G401 (cell line): ENCODE measurements at regions not wholly inside any gene's neighbourhood (a gene's known extent, or its start where the extent isn't known, plus 50 kb on each side); places are given as distances from the start of the nearest gene placed in this dataset.

ENCODE experiments used
- DNase-seq: peaks from one replicate; pipeline ENCODE4 v3.0.0-alpha.2; 2015; ENCODE audit warnings: low spot score
- in situ Hi-C: cut with HindIII; loops from 2 replicates; pipeline ENCODE4 v1.10.0; 2016; ENCODE audit warnings: low sequenced_read_pairs, mixed read lengths

GRCh38 chr9:85283421-85283820, 458.3 kb downstream of the AGTPBP1 start:
- in situ Hi-C loops: no loop called here

DNA sequence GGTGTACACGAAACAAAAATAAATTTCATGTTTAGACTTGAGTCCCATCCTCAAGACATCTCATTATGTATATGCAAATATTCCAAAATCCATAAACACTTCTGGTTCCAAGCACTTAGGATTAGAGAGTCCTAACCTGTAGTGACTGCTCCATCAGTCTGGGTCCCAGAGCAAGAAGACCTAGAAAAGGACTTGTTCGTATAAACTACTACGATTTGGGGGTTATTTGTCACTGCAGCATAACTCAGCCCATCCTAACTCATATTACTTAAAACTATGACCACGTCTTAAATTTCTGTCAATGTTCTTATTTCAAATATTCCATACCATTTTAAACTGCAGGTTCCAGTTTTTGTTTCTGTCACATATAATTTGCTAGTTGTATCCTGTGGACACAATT, 463.0 kb downstream of the AGTPBP1 start:
- in situ Hi-C loops: no loop called here

More at GRCh38 chr9:85283421-85283820, 458.3 kb downstream of the AGTPBP1 start:
- no peak for DNase-seq

GRCh38 chr9:85276741-85277140, 465.0 kb downstream of the AGTPBP1 start:
- no peak for DNase-seq
- in situ Hi-C loops: no loop called here

More for the DNA sequence above, 463.0 kb downstream of the AGTPBP1 start:
- no peak for DNase-seq

- in situ Hi-C loops: no loop called here
- DNase-seq: no peak
Measured at GRCh38 chr9:85269811-85270210, 471.9 kb downstream of the AGTPBP1 start.

DNA sequence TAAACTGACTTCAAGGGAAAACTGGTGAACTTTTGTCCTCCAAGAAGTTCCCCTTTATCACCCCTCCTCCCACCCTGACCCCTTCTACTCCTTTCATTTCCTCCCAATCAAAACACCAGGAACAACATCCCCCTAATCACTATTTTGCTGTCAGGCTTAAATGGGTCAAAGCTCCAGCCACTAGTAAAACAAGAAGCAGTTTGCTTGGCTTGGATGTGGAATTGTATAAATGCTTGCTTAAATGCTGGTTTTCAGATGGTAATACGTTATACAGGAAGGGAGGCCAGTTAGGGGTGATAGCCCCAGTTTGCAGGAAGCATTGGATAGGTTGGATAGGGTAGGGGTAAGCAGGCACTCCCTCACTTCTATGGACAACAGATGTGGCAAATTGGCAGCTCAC, 473.6 kb downstream of the AGTPBP1 start:
- DNase-seq: no peak
- in situ Hi-C loops: no loop called here

GRCh38 chr9:85264695-85265094, 477.1 kb downstream of the AGTPBP1 start:
- in situ Hi-C loops: no loop called here
- DNase-seq: no peak

GRCh38 chr9:85263288-85263687, 478.5 kb downstream of the AGTPBP1 start:
- in situ Hi-C loops: no loop called here
- DNase-seq: no peak

GRCh38 chr9:85262333-85262732, 479.4 kb downstream of the AGTPBP1 start:
- no peak for DNase-seq
- in situ Hi-C loops: no loop called here

DNA sequence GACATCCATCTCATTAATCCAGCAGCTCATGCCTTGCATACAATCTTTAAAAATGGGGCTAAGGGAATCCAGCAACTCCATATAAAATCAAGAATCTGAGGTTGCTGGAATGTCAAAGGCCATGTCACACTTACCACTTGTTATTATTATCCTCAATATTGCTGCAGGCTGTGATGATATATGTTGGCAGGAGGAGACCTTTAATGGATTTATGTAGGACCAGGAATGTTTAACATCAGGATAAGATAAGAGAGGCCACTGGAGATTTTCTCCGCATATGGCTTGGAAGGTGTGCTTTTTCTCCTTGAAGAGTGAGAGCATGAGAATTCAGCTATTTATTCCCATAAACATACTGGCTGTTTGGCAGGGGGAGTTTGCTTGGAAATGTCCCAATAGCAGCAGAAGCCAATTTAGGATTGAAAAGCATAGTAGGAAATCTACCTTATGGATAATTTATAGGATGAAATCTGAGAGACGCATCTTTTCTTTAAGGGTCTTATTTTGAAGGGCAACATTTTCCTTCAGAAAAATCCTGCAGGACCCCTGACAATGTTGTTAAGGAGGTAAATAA, 481.4 kb downstream of the AGTPBP1 start:
- no peak for DNase-seq
- in situ Hi-C loops: no loop called here

DNA sequence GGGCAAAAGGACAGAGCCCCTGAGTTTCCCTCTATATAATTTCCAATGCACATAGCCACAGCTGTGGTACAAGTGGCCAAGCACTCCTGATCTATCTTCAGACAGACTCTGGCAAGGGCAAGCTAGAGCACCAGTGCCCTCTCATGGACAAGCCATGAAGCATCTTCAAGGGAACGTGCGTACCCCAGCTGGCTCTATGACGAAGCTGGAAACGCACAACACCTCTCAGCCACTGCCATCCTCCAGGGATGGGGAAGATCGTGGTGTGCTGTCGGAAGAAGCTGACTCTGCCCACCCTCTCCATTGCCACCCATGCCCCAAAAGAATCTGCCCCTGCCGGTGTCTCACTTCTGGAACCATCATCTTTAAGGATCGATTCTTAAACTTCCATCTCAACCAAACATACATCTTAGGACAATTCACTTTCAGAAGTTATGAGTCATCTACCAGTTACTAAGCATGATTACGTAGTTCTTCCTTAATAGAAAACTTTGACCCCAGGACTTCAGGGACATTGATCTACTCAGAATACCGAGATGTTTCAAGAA, 482.9 kb downstream of the AGTPBP1 start:
- in situ Hi-C loops: no loop called here
- DNase-seq: peak; percentile 81

- in situ Hi-C loops: no loop called here
Measured at GRCh38 chr9:85258236-85258635, 483.5 kb downstream of the AGTPBP1 start.

DNA sequence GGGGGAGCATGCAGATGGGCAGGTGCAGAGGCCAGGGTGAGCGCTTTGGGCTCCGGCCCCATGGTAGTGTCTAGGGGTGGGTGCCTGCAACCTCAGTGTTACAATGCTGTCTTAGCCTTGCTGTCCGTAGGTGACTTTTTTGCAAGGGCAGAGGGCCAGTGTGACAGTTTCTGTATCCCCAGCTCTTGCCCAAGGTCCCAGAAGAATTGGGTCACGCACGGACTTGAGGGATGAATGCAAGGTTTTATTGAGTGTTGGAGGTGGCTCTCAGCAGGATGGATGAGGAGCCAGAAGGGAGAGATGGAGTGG, 492.5 kb downstream of the AGTPBP1 start:
- in situ Hi-C loops: no loop called here
- DNase-seq: no peak

More at GRCh38 chr9:85258236-85258635, 483.5 kb downstream of the AGTPBP1 start:
- no peak for DNase-seq

GRCh38 chr9:85248514-85249312, 493.0 kb downstream of the AGTPBP1 start:
- no peak for DNase-seq
- in situ Hi-C loops: no loop called here

- in situ Hi-C loops: no loop called here
- no peak for DNase-seq
Measured at GRCh38 chr9:85246541-85246940, 495.2 kb downstream of the AGTPBP1 start.

DNA sequence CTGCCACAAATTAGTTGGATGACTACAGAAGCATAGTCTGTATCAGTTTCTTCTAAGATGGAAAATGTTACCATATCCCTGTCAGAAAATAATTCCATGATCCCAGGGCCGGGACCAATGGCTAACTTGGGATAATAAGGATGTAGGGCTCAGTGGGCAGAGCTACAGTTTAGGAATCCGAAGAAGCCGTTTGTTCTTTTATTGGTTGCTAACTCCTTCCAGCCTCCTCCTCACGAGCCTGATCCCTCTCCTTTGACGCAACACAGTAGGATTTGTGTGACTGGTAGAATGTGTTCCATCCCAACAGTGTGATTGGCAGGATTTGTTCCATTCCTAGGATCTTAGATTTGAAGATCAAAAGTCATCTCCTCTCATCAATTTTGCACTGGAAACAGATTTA, 496.9 kb downstream of the AGTPBP1 start:
- in situ Hi-C loops: no loop called here
- no peak for DNase-seq

DNA sequence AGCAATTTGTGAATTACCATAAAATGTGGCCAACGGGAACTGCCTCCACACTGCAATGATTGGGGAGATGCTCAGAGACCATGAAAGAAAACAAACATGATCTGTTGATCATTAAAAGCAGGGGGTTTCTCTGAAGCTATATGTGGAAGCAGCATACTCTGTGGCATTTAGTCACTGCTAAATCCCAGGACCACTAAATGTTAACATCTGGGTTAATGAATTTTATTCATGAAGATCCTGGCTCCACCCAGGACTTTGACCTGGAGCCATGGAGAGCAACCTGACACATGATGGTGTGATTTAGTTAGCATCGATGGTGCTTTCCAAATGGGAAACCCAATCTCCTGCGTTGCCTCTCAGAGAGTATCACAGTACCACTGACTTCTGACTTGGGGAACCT, 497.8 kb downstream of the AGTPBP1 start:
- in situ Hi-C loops: no loop called here
- DNase-seq: no peak

DNA sequence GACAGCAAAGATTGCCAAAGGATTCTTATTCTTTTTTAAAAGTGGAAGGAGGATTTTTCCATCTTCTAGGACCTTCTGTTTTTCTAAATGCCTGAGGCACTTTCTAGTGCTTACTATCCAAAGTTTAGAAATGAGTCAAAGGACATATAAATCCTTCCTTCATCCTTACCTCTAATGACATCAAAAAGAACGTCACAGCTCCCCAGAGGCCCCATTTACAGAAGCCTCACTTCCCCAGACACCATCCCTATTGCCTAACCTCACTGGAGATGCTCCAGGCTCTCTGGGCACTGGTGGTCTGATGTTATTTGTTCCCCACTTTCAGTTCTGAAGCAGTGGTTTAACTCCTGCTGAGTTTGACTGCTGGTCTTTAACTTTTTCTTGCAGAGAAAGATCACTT, 504.3 kb downstream of the AGTPBP1 start:
- DNase-seq: no peak
- in situ Hi-C loops: no loop called here

DNA sequence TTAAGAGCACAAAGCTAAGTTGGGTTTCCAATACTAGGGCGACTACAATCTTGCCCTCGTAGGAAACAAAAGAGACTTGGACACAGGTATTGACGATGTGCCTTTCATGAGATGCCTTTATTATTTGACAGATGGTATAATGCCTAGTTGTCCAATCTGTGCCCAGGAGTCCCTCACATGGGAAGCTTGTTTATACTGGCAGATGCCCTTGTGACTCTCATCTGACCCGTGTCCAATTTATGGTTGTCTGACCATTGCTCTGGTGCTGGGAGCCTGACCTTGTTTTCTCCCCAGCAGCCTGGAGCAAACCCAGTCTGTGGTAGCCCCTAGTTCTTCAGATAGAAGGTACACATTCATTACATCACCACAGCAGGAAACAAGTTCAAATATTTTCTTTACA, 511.7 kb downstream of the AGTPBP1 start:
- in situ Hi-C loops: no loop called here
- no peak for DNase-seq

DNA sequence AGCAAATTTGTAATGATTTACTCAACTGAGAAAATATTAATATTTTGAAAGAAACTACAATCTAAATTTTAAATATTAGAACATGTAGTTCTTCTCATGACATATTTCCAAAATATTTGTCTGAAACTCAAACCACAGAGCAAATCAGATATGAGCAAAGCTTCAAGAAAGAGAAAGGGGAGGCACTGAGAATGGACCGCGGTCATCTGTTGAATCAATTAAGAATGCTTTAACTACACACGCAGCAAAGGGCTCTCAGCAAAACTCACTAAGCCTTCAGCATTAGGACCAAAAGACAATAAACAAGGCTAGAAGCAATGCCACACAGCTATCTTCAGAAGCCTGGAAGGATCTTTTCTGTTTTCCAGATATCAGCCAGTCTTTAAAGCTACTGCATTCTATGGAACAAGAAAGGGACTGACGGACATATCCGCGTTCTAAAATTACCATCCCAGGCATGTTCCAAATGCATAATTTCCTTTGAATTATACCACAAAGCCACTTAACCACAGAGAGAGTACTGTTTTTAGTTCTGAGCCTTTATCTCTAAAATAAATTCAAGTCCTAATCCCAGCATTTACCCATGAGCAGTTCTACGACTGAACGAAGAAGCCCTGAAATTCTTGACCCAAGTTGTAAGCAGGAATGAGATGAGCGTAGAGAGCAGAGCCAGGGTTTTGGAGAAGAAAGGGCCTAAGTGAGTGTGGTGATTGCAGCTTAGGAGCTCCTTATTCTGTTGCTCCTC, 513.5 kb downstream of the AGTPBP1 start:
- DNase-seq: no peak
- in situ Hi-C loops: no loop called here

GRCh38 chr9:85225180-85225579, 516.6 kb downstream of the AGTPBP1 start:
- no peak for DNase-seq
- in situ Hi-C loops: no loop called here
